ENCODE measurements at regions not wholly inside any gene's neighbourhood (a gene's known extent, or its start where the extent isn't known, plus 50 kb on each side); places are given as distances from the start of the nearest gene placed in this dataset.

- TF ChIP-seq CTCF (IDR thresholded peaks at IDR 0.05; ENCODE audit: extremely low read depth in 1 of 2, insufficient read depth in 1 of 2, low read depth in 1 of 2, low read length in 2 of 2) (no peak), POLR2A (IDR thresholded peaks at IDR 0.05; ENCODE audit: low read depth, low read length) (no peak)
Observed at GRCh38 chr6:9405369-9405768, 970.0 kb upstream of the SLC35B3 start.
